GM19238 (cell line): ENCODE measurements at regions not wholly inside any gene's neighbourhood (a gene's known extent, or its start where the extent isn't known, plus 50 kb on each side); places are given as distances from the start of the nearest gene placed in this dataset.

ENCODE experiments used
- DNase-seq: peaks from one replicate; pipeline ENCODE4 v3.0.0; 2011; ENCODE audit warnings: low spot score; ENCODE audit not compliant: insufficient read length

- DNase-seq, result no peak
These were observed 63.0 kb downstream of the C5orf15 start for GRCh38 chr5:133905424-133905823.

- DNase-seq, result no peak
These were observed 63.8 kb downstream of the C5orf15 start for GRCh38 chr5:133904641-133905040.

GRCh38 chr5:133902511-133903118 is 65.8 kb downstream of the C5orf15 start:
- DNase-seq, result no peak

GRCh38 chr5:133900534-133901270 is 67.7 kb downstream of the C5orf15 start:
- no peak for DNase-seq

GRCh38 chr5:133899506-133899905 is 68.9 kb downstream of the C5orf15 start:
- DNase-seq, result no peak

- no peak for DNase-seq
These were observed 70.0 kb downstream of the C5orf15 start for GRCh38 chr5:133898440-133898839.

- DNase-seq, result no peak
These were observed 71.0 kb downstream of the C5orf15 start for GRCh38 chr5:133897431-133897830.

GRCh38 chr5:133896873-133897272 is 71.6 kb downstream of the C5orf15 start:
- no peak for DNase-seq

- no peak for DNase-seq
These were observed 72.2 kb downstream of the C5orf15 start for GRCh38 chr5:133895979-133896845.

- no peak for DNase-seq
These were observed 74.3 kb downstream of the C5orf15 start for GRCh38 chr5:133894143-133894542.

- no peak for DNase-seq
These were observed 75.7 kb downstream of the C5orf15 start for GRCh38 chr5:133892774-133893173.

- no peak for DNase-seq
These were observed 76.1 kb downstream of the C5orf15 start for GRCh38 chr5:133892306-133892705.

GRCh38 chr5:133891390-133891789 is 77.0 kb downstream of the C5orf15 start:
- DNase-seq, result no peak

GRCh38 chr5:133890776-133891280 is 77.6 kb downstream of the C5orf15 start:
- DNase-seq, result no peak

- no peak for DNase-seq
These were observed 78.1 kb downstream of the C5orf15 start for GRCh38 chr5:133890314-133890713.

GRCh38 chr5:133889271-133889905 is 79.0 kb downstream of the C5orf15 start:
- no peak for DNase-seq

GRCh38 chr5:133888625-133888991 is 79.8 kb downstream of the C5orf15 start:
- DNase-seq, result no peak

GRCh38 chr5:133885566-133885965 is 82.9 kb downstream of the C5orf15 start:
- no peak for DNase-seq

- no peak for DNase-seq
These were observed 83.7 kb downstream of the C5orf15 start for GRCh38 chr5:133884569-133885311.

- no peak for DNase-seq
These were observed 84.5 kb downstream of the C5orf15 start for GRCh38 chr5:133883916-133884315.

- no peak for DNase-seq
These were observed 85.6 kb downstream of the C5orf15 start for GRCh38 chr5:133882846-133883245.
